CD4-positive, alpha-beta T cell treated with Interleukin-4 for 1 hour (primary cell): ENCODE measurements at regions not wholly inside any gene's neighbourhood (a gene's known extent, or its start where the extent isn't known, plus 50 kb on each side); places are given as distances from the start of the nearest gene placed in this dataset.

Source experiments
- DNase-seq, 2 donors: peaks; one replicate each; pipeline ENCODE4 v3.0.0-alpha.2; 2020 to 2022

DNA sequence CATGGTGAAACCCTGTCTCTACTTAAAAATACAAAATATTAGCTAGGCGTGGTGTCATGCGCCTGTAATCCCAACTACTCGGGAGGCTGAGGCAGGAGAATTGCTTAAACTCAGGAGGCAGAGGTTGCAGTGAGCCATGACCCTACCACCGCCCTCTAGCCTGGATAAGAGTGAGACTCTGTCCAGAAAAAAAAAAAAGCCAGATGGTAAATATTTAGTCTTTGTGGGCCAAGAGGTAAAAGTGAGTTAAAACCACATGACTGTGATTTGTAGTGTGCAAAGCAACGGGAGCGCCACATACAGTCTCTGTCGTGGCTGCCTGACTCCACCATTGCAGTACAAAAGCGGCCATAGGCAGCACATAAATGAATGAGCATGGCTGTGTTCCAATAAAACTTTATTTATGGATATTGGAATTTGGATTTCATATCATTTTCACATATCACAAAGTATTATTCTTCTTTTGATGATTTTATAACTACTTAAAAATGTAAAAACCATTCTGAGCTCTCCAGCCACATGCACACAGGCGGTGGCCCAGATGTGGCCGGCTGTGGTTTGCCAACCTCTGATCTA, 51.8 kb upstream of the CASZ1 start:
- DNase-seq = no peak

DNA sequence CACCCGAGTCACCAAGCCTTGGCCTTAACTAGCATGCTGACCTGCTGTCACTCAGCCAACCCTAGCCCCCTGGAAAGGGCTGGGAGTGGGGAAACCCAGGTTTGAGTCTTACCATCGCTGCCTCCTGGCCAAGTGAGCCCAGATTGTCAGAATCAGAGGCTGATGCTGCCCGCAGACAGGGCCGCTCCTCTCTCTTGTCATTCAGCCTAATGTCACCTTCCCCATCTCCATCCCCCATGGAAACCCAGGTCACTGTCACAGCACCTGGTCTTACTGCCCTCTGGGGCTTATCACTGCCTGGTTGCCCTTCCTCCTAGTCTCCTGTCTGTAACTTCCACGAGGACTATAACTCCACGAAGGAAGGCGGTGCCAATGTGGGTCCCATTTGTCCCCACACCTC, 53.6 kb upstream of the CASZ1 start:
- DNase-seq = no peak

GRCh38 chr1:10851024-10852013, 54.9 kb upstream of the CASZ1 start:
- no peak for DNase-seq

DNA sequence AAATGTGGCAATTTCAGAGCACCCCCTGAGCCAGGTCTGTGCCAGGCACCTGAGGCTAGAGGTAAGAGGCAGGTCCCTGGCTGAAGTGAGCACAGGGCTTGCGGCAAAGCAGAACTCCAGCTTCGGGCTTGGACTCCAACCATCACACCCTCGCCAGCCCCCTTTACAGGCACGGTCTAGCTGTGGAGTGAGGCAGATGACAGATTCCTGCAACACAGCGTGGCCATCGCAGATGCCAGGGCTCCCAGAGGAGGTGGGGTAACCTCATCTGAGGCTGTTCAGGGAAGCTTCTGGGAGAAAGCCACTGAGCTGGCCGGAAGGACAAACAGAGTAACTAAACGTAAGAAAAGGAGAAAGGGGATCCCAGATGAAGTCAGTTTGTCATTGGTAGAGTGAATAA, 55.6 kb upstream of the CASZ1 start:
- no peak for DNase-seq

- no peak for DNase-seq
These were observed 56.0 kb upstream of the CASZ1 start for GRCh38 chr1:10852486-10852885.

DNA sequence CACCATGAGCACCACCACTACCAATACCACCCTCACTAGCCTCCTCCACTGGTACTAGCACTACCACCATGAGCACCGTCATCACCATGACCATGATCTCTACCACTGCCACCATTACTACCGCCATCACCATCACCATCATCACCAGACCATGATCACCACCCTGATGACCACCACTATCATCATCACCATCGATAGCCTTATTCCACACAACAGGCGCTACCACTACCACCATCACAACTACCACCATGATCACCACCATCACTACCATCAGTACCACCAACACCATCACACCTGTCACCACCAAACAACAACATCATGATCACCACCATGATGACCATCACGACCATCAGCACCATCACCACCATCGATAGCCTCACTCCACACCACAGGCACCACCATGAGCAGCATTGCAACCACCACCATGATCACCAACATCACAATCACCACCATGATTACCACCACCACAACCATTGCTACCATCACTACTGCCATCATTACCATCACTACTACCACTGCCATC, 56.6 kb upstream of the CASZ1 start:
- no peak for DNase-seq

DNA sequence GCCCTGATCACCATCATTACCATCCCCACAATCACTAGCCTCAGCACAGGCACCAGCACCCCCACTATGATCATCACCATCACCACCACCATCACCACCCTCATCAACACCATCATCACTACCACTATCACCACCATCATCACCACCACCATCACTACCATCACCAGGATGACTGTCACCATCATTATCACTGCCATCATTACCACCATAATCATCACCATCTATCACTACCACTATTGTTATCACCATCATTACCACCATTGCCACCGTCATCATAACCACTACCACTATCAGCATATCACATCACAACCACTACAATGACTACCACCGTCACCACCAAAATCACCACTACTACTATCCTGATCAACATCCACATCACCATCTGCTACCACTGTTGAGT, 57.3 kb upstream of the CASZ1 start:
- no peak for DNase-seq

DNA sequence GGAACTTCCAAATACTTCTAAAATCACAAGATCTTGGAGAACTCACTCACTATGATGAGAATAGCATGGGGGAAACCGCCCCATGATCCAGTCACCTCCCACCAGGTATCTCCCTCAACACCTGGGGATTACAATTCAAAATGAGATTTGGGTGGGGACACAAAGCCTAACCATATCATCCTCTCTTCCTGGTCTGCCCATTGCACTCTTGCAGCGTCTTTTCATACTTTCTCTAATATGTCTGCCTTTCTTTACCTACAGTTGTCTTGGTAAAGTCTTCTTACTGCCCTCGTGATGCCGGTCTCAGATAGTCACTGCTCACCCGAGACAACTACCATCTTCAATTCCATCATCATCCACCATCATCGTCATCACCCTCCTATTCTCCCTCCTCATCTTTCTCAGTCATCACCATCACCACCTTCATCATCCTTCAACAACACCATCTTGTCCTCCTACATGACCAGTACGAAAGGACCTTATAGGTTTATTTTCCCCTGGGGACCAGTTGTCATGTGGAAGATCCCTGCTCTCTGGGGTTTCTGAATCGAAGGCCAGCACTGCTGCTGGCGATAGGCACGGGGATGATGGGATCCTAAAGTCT, 58.5 kb upstream of the CASZ1 start:
- DNase-seq = no peak

DNA sequence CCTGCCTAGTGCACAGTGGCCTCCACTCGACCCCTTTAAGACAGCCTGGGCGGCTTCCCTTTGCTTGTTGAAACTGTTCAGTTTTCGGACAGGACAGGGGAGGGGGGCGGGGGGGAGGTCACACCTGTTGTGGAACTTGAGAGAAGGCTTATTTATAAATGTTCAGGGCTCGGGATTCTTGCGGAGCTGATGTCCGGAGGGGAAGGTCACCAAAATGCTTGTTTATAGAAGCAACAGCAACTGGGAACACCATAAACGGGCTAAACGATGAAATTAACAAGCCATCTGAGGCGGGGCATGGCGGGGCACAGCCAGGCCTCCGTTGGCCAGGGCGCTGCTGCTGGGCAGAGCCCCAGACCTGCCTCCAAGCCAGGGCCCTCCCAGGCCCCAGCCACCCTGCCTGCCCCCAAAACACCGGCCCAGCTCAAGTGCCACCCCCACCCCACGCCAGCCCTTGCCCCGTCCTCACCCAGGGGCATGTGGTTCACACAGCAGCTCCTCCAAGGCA, 59.8 kb upstream of the CASZ1 start:
- no peak for DNase-seq

GRCh38 chr1:10856863-10857598, 60.6 kb upstream of the CASZ1 start:
- DNase-seq = no peak

DNA sequence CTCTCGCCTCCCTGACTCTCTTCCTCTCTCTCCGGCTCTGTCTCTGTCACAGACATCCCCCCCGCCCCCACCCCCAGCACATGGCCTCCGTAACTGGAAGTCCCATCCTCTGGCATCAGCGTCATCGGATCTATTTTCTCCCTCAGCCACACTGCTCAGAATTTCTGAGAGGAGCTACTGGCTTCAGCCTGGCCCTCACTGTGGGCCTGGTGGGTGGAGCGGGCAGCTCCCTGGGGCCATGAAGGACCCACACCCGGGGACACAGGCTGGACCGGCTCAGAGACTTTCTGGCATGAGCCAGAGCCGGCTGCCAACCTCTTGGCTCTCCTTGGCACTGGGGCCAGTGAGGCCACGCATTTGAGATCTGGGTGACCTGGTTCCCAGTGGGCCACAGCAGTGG, 61.2 kb upstream of the CASZ1 start:
- DNase-seq = no peak

- no peak for DNase-seq
These were observed 63.8 kb upstream of the CASZ1 start for GRCh38 chr1:10860218-10860617.

DNA sequence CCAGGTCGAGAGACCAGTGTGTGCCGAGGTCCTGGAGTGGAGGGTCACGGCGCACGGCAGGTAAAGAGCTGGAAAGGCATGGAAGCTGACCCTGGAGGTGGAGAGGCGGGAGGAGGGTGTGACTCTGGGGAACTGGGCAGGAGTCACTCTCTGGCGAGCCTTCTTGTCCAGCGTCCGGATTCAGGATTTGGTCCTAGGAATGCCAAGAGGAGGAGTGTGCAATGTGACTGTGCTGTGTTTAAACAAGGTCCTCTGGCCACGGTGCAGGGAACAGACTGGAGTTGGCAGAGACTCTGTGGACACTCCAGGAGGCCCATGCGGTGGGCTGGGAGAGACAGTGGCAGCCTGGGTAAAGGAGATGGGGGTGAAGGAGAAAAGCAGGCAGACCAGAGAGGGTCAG, 64.2 kb upstream of the CASZ1 start:
- DNase-seq = no peak

DNA sequence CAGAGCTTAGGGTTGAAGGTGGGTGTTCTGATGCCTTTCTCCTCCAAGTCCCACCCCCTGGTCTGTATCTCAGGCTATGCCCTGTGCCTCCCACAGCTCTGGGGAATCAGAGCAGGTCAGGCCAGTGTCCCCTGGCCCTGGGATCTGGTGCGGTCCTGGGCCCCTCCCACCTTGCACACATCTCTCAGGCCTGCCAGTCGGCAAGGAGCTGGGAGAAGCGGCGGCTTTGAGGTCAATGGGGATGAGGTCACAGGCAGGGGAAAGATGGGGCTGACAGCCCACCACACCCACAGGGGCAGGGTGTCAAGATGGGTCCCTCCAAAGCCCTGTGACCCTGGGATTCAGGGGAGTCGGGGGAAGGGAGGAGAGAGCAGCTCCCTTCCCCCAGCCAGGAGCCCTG, 65.4 kb upstream of the CASZ1 start:
- DNase-seq = no peak

- DNase-seq = no peak
These were observed 66.4 kb upstream of the CASZ1 start for GRCh38 chr1:10862743-10863335.

- DNase-seq = no peak
These were observed 67.4 kb upstream of the CASZ1 start for GRCh38 chr1:10863886-10864285.

- DNase-seq = no peak
These were observed 68.3 kb upstream of the CASZ1 start for GRCh38 chr1:10864776-10865175.

GRCh38 chr1:10865518-10866320, 69.3 kb upstream of the CASZ1 start:
- no peak for DNase-seq

GRCh38 chr1:10866321-10867093, 70.1 kb upstream of the CASZ1 start:
- peak in 1 of 2 donors; percentile 1 for DNase-seq

DNA sequence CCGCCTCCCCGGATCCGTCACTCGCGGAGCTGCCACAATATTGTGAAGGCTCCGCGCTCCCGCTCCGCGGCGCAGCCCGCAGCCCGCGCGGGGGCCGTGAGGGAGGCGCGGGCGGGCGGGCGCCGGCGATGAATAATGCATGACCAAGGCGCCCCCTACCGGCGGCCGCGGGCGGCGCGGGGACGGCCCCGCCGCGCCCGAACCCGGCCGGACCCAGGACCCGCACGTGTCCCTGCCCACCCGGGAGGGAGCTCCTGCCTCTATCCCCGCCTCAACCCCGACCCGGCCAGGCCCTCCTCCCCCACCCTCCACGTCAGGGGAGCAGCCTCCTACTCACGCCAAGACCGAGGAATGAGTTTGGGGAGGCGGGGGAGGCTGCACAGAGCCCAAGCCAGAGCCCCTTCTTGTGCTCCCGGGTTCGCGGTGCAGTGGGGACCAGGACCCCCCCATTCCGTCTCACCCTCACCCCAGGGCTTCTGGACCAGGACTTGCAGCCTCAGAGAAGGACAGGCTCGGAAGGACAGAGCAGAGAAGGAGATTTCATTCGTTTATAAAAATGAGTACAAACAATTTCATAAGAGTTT, 70.8 kb upstream of the CASZ1 start:
- DNase-seq = peak; percentile 40 to 61
